ENCODE measurements at regions not wholly inside any gene's neighbourhood (a gene's known extent, or its start where the extent isn't known, plus 50 kb on each side); places are given as distances from the start of the nearest gene placed in this dataset.
"Not testable (repeated sequence)": the region's sequence is repeated elsewhere in the genome, so short reads cannot be mapped to it uniquely, and the experiment has no call there.

- intact Hi-C loops (cut with DNase I): no loop called here
- Histone ChIP-seq H3K27me3 (no peaks in the 10 kb centered on the region), H3K9me3 (no peaks in the 10 kb centered on the region), H3K27ac (peak overlapping the region; percentile 66 to 83 (median 74)), H3K4me1 (peaks cover 28% of the 10 kb centered on the region), H3K4me3 (no peak overlapping the region), H3K36me3 (replicated peaks in 1 of 2; ENCODE audit: insufficient read depth in 1 of 2, low read depth in 2 of 2) (no peaks in the 10 kb centered on the region)
- ATAC-seq (peak; percentile 82), DNase-seq (peak in 2 of 4 donors; percentile 57 to 61)
- TF ChIP-seq POLR2A (IDR thresholded peaks at IDR 0.05): no peak
- peak in 6 of 7 experiments; percentile 36 to 62 (median 52) for TF ChIP-seq CTCF (IDR thresholded peaks at IDR 0.05)
- WGBS, 2 donors: 30 to 43% methylated on average over 3 of the region's 3 CpGs
These were observed 121.0 kb upstream of the XPO1 start for GRCh38 chr2:61658841-61659780.

- 93 to 97% methylated on average over 3 of the region's 3 CpGs for WGBS, 2 donors
- H3K4me3 ChIP-seq; H3K27ac ChIP-seq; H3K27me3 ChIP-seq; ATAC-seq; H3K36me3 ChIP-seq (replicated peaks in 1 of 2; ENCODE audit: insufficient read depth in 1 of 2, low read depth in 2 of 2); intact Hi-C loops (cut with DNase I); H3K9me3 ChIP-seq; H3K4me1 ChIP-seq; DNase-seq: not testable (repeated sequence)
These were observed 111.8 kb upstream of the XPO1 start for GRCh38 chr2:61649946-61650345.

- no peaks in the 10 kb centered on the region for H3K27me3 ChIP-seq
- no peaks in the 10 kb centered on the region for H3K9me3 ChIP-seq
- WGBS, 2 donors: 90 to 97% methylated on average over 2 of the region's 2 CpGs
- DNase-seq: no peak
- TF ChIP-seq CTCF (IDR thresholded peaks at IDR 0.05) (no peak), POLR2A (IDR thresholded peaks at IDR 0.05) (no peak)
- no peaks in the 10 kb centered on the region for H3K36me3 ChIP-seq (replicated peaks in 1 of 2; ENCODE audit: insufficient read depth in 1 of 2, low read depth in 2 of 2)
- H3K4me3 ChIP-seq: no peak overlapping the region
- ATAC-seq: no peak
- H3K4me1 ChIP-seq: no peaks in the 10 kb centered on the region
- intact Hi-C loops (cut with DNase I): no loop called here
- H3K27ac ChIP-seq: no peak overlapping the region
These were observed 110.9 kb upstream of the XPO1 start for GRCh38 chr2:61649021-61649420.

GRCh38 chr2:61647044-61647443 is 108.9 kb upstream of the XPO1 start:
- Histone ChIP-seq H3K9me3 (no peaks in the 10 kb centered on the region), H3K4me1 (no peaks in the 10 kb centered on the region), H3K36me3 (replicated peaks in 1 of 2; ENCODE audit: insufficient read depth in 1 of 2, low read depth in 2 of 2) (no peaks in the 10 kb centered on the region), H3K4me3 (no peak overlapping the region), H3K27ac (no peak overlapping the region), H3K27me3 (no peaks in the 10 kb centered on the region)
- DNase-seq (no peak), ATAC-seq (no peak)
- 76 to 83% methylated on average over 5 of the region's 5 CpGs for WGBS, 2 donors
- no peak for TF ChIP-seq CTCF (IDR thresholded peaks at IDR 0.05)
- TF ChIP-seq POLR2A (IDR thresholded peaks at IDR 0.05): no peak
- intact Hi-C loops (cut with DNase I): no loop called here

- intact Hi-C loops (cut with DNase I): no loop called here
- no peaks in the 10 kb centered on the region for H3K9me3 ChIP-seq
- 71 to 84% methylated on average over 1 of the region's 1 CpG for WGBS, 2 donors
- no peaks in the 10 kb centered on the region for H3K4me1 ChIP-seq
- ATAC-seq (no peak), DNase-seq (no peak)
- H3K27me3 ChIP-seq: no peaks in the 10 kb centered on the region
- TF ChIP-seq CTCF (IDR thresholded peaks at IDR 0.05): no peak
- no peak for TF ChIP-seq POLR2A (IDR thresholded peaks at IDR 0.05)
- H3K27ac ChIP-seq: no peak overlapping the region
- no peak overlapping the region for H3K4me3 ChIP-seq
- no peaks in the 10 kb centered on the region for H3K36me3 ChIP-seq (replicated peaks in 1 of 2; ENCODE audit: insufficient read depth in 1 of 2, low read depth in 2 of 2)
These were observed 107.8 kb upstream of the XPO1 start for GRCh38 chr2:61645911-61646310.

- H3K27me3 ChIP-seq; intact Hi-C loops (cut with DNase I); ATAC-seq; DNase-seq; H3K27ac ChIP-seq; H3K9me3 ChIP-seq; H3K4me3 ChIP-seq; H3K36me3 ChIP-seq (replicated peaks in 1 of 2; ENCODE audit: insufficient read depth in 1 of 2, low read depth in 2 of 2): not testable (repeated sequence)
- H3K4me1 ChIP-seq: peaks cover 13% of the 10 kb centered on the region
- 92 to 93% methylated on average over 6 of the region's 6 CpGs for WGBS, 2 donors
These were observed 105.0 kb upstream of the XPO1 start for GRCh38 chr2:61643153-61643552.
